ENCODE measurements at regions not wholly inside any gene's neighbourhood (a gene's known extent, or its start where the extent isn't known, plus 50 kb on each side); places are given as distances from the start of the nearest gene placed in this dataset.

GRCh38 chr18:55123361-55123760 is 164.1 kb upstream of the CCDC68 start:
- TF ChIP-seq, protein P1, sequence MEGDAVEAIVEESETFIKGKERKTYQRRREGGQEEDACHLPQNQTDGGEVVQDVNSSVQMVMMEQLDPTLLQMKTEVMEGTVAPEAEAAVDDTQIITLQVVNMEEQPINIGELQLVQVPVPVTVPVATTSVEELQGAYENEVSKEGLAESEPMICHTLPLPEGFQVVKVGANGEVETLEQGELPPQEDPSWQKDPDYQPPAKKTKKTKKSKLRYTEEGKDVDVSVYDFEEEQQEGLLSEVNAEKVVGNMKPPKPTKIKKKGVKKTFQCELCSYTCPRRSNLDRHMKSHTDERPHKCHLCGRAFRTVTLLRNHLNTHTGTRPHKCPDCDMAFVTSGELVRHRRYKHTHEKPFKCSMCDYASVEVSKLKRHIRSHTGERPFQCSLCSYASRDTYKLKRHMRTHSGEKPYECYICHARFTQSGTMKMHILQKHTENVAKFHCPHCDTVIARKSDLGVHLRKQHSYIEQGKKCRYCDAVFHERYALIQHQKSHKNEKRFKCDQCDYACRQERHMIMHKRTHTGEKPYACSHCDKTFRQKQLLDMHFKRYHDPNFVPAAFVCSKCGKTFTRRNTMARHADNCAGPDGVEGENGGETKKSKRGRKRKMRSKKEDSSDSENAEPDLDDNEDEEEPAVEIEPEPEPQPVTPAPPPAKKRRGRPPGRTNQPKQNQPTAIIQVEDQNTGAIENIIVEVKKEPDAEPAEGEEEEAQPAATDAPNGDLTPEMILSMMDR (IDR thresholded peaks at IDR 0.05): no peak
- TF ChIP-seq POLR2A (IDR thresholded peaks at IDR 0.05): no peak
